ENCODE measurements at regions not wholly inside any gene's neighbourhood (a gene's known extent, or its start where the extent isn't known, plus 50 kb on each side); places are given as distances from the start of the nearest gene placed in this dataset.

DNA sequence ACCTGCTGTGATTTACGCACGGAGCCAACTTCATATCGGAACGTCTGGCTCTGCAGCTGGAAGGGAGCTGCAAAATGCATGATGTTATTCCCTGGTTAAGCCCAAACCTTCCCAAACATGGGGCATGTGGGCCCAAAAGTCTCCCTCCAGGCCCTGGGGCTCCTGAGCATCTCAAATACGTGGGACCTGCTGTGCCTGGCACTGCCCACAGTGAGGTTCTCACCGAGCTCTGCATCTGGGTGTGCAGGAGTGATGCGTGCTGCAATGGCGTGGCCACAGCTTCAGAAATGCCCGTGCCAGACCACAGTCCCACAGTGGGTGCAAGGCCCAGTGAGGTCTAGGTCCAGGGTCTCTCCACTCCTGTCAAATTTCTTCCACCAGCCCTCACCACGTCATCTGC, 503.3 kb downstream of the EIPR1 start:
- TF ChIP-seq EZH2 (IDR thresholded peaks at IDR 0.05; ENCODE audit: low read length, missing control alignments) (no peak), CTCF (conservative IDR thresholded peaks at IDR 0.05 in 1 of 2, IDR thresholded peaks at IDR 0.05 in 1 of 2; ENCODE audit: low read depth in 1 of 2, low read length in 2 of 2) (no peak)
- no peaks in the 10 kb centered on the region for H3K27me3 ChIP-seq (ENCODE audit: control insufficient read depth, insufficient read depth, low read length)
- DNase-seq (ENCODE audit: low read depth in 2 of 2): no peak
- H3K4me1 ChIP-seq (ENCODE audit: control insufficient read depth, extremely low read depth, insufficient read depth, low read length): no peaks in the 10 kb centered on the region
- H3K27ac ChIP-seq (ENCODE audit: insufficient read depth, low read length): no peak overlapping the region
- H2AFZ ChIP-seq (ENCODE audit: low read length): no peak overlapping the region
- H3K4me3 ChIP-seq (replicated peaks in 1 of 4; ENCODE audit: control extremely low read depth in 1 of 4, insufficient read depth in 1 of 4, low read depth in 3 of 4, low read length in 4 of 4): no peak overlapping the region
- H3K36me3 ChIP-seq (ENCODE audit: control insufficient read depth, insufficient read depth, low read length): no peaks in the 10 kb centered on the region
- H3K79me2 ChIP-seq (ENCODE audit: control insufficient read depth, insufficient read depth, low read length): no peaks in the 10 kb centered on the region
- H4K20me1 ChIP-seq (ENCODE audit: control insufficient read depth, extremely low read depth, insufficient read depth, low read length): no peaks in the 10 kb centered on the region
- H3K9ac ChIP-seq (ENCODE audit: insufficient read depth, low read length): no peak overlapping the region
- H3K4me2 ChIP-seq (ENCODE audit: extremely low read depth, insufficient read depth, low read length): no peak overlapping the region
- H3K9me3 ChIP-seq (ENCODE audit: control insufficient read depth, insufficient read depth, low read depth, low read length): no peaks in the 10 kb centered on the region

GRCh38 chr2:2873450-2873811, 504.2 kb downstream of the EIPR1 start:
- Histone ChIP-seq H3K27ac (ENCODE audit: insufficient read depth, low read length) (no peak overlapping the region), H3K36me3 (ENCODE audit: control insufficient read depth, insufficient read depth, low read length) (no peaks in the 10 kb centered on the region), H4K20me1 (ENCODE audit: control insufficient read depth, extremely low read depth, insufficient read depth, low read length) (no peaks in the 10 kb centered on the region), H3K4me1 (ENCODE audit: control insufficient read depth, extremely low read depth, insufficient read depth, low read length) (no peaks in the 10 kb centered on the region), H3K4me3 (replicated peaks in 1 of 4; ENCODE audit: control extremely low read depth in 1 of 4, insufficient read depth in 1 of 4, low read depth in 3 of 4, low read length in 4 of 4) (no peak overlapping the region), H3K4me2 (ENCODE audit: extremely low read depth, insufficient read depth, low read length) (no peak overlapping the region), H3K79me2 (ENCODE audit: control insufficient read depth, insufficient read depth, low read length) (no peaks in the 10 kb centered on the region), H3K9me3 (ENCODE audit: control insufficient read depth, insufficient read depth, low read depth, low read length) (no peaks in the 10 kb centered on the region), H3K27me3 (ENCODE audit: control insufficient read depth, insufficient read depth, low read length) (no peaks in the 10 kb centered on the region), H2AFZ (ENCODE audit: low read length) (no peak overlapping the region), H3K9ac (ENCODE audit: insufficient read depth, low read length) (no peak overlapping the region)
- no peak for DNase-seq (ENCODE audit: low read depth in 2 of 2)
- TF ChIP-seq CTCF (conservative IDR thresholded peaks at IDR 0.05 in 1 of 2, IDR thresholded peaks at IDR 0.05 in 1 of 2; ENCODE audit: low read depth in 1 of 2, low read length in 2 of 2): no peak
- no peak for TF ChIP-seq EZH2 (IDR thresholded peaks at IDR 0.05; ENCODE audit: low read length, missing control alignments)

DNA sequence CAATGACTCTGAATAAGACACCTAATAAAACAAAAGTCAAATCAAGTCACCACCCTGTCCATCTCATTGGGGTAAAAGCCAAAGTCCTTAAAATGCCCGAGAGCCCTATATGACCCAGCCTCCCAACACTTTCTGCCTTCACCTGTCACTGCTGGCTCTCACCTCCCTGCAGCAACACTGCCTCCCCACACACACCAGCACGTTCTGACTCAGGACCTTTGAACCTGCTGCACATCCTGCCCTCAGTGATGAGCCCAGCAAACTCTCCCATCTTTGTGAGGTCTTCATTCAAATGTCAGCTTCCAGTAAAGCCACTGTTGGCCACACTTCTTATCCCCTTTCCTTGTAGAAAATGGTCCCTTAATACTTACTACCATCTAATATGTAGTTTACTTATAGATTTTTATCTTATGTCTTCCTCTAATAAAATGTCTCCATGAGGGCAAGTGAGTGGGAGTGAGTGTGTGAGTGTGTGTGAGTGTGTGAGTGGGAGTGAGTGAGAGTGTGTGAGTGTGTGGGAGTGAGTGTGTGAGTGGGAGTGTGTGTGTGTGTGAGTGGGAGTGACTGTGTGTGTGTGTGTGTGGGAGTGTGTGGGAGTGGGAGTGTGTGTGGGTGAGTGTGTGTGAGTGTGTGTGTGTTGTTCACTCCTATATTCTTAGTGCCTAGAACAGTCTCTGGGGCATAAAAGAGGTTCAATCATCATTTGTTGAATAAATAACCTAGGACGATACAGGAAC, 504.7 kb downstream of the EIPR1 start:
- Histone ChIP-seq H3K4me2 (ENCODE audit: extremely low read depth, insufficient read depth, low read length) (no peak overlapping the region), H3K27me3 (ENCODE audit: control insufficient read depth, insufficient read depth, low read length) (no peaks in the 10 kb centered on the region), H3K79me2 (ENCODE audit: control insufficient read depth, insufficient read depth, low read length) (no peaks in the 10 kb centered on the region), H3K36me3 (ENCODE audit: control insufficient read depth, insufficient read depth, low read length) (no peaks in the 10 kb centered on the region), H3K9ac (ENCODE audit: insufficient read depth, low read length) (no peak overlapping the region), H3K9me3 (ENCODE audit: control insufficient read depth, insufficient read depth, low read depth, low read length) (no peaks in the 10 kb centered on the region), H3K4me1 (ENCODE audit: control insufficient read depth, extremely low read depth, insufficient read depth, low read length) (no peaks in the 10 kb centered on the region), H3K27ac (ENCODE audit: insufficient read depth, low read length) (no peak overlapping the region), H3K4me3 (replicated peaks in 1 of 4; ENCODE audit: control extremely low read depth in 1 of 4, insufficient read depth in 1 of 4, low read depth in 3 of 4, low read length in 4 of 4) (no peak overlapping the region), H2AFZ (ENCODE audit: low read length) (no peak overlapping the region), H4K20me1 (ENCODE audit: control insufficient read depth, extremely low read depth, insufficient read depth, low read length) (no peaks in the 10 kb centered on the region)
- DNase-seq (ENCODE audit: low read depth in 2 of 2): no peak
- TF ChIP-seq CTCF (conservative IDR thresholded peaks at IDR 0.05 in 1 of 2, IDR thresholded peaks at IDR 0.05 in 1 of 2; ENCODE audit: low read depth in 1 of 2, low read length in 2 of 2): no peak
- no peak for TF ChIP-seq EZH2 (IDR thresholded peaks at IDR 0.05; ENCODE audit: low read length, missing control alignments)

Measured in fibroblast of lung (primary cell).